GM12873 (cell line): ENCODE measurements at regions not wholly inside any gene's neighbourhood (a gene's known extent, or its start where the extent isn't known, plus 50 kb on each side); places are given as distances from the start of the nearest gene placed in this dataset.

Source experiments
- CTCF ChIP-seq: IDR thresholded peaks from 2 replicates; pipeline ENCODE4 v1.5.1; 2012; ENCODE audit warnings: low read depth, mild to moderate bottlenecking, moderate library complexity, low read length, control low read depth; ENCODE audit not compliant: insufficient read depth; ENCODE audit errors: missing control alignments

GRCh38 chr11:31986201-31986889 lies 104.5 kb upstream of the RCN1 start:
- TF ChIP-seq CTCF, result no peak

- TF ChIP-seq CTCF, result no peak
These were observed 109.4 kb upstream of the RCN1 start for GRCh38 chr11:31981457-31981856.

- no peak for TF ChIP-seq CTCF
These were observed 113.5 kb upstream of the RCN1 start for GRCh38 chr11:31977343-31977742.

- no peak for TF ChIP-seq CTCF
These were observed 116.3 kb upstream of the RCN1 start for GRCh38 chr11:31974366-31975136.

- TF ChIP-seq CTCF, result no peak
These were observed 117.7 kb upstream of the RCN1 start for GRCh38 chr11:31973172-31973571.

- TF ChIP-seq CTCF, result no peak
These were observed 118.3 kb upstream of the RCN1 start for GRCh38 chr11:31972623-31973022.

GRCh38 chr11:31969359-31969702 lies 121.5 kb upstream of the RCN1 start:
- no peak for TF ChIP-seq CTCF
